ENCODE measurements at regions not wholly inside any gene's neighbourhood (a gene's known extent, or its start where the extent isn't known, plus 50 kb on each side); places are given as distances from the start of the nearest gene placed in this dataset.

- TF ChIP-seq GATA3 (IDR thresholded peaks at IDR 0.05; ENCODE audit: low read depth, low read length), result no peak
- TF ChIP-seq GATA2 (IDR thresholded peaks at IDR 0.05; ENCODE audit: low read depth, low read length), result no peak
Measured at GRCh38 chr5:61730866-61731265, 398.8 kb downstream of the ZSWIM6 start.
